HG03060 (cell line): ENCODE measurements at regions not wholly inside any gene's neighbourhood (a gene's known extent, or its start where the extent isn't known, plus 50 kb on each side); places are given as distances from the start of the nearest gene placed in this dataset.

ENCODE experiments used
- ATAC-seq: cut with Tn5 transposase; IDR thresholded peaks from one replicate; pipeline ENCODE4 v1.9.1; 2021; ENCODE audit warnings: low read depth, moderate number of reproducible peaks; ENCODE audit not compliant: unreplicated experiment

DNA sequence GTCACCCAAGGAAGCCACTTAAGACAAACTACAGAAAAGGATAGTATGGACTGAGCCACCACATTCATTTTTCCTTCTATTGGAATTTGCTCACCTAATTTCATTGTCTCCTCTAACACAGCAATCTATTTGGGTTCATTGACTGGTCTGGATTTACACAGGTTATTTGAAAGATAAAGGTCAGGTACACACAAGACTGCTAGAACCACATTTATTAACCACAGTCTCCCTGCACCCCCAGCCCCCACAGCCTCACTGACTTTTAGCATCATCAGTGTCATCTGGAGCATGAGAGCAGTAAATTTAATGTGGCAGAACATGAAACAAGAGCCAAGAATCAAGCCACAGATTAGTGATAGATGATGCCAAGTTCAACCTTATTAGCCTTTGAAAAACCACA lies 226.9 kb upstream of the GYPC start:
- no peak for ATAC-seq

DNA sequence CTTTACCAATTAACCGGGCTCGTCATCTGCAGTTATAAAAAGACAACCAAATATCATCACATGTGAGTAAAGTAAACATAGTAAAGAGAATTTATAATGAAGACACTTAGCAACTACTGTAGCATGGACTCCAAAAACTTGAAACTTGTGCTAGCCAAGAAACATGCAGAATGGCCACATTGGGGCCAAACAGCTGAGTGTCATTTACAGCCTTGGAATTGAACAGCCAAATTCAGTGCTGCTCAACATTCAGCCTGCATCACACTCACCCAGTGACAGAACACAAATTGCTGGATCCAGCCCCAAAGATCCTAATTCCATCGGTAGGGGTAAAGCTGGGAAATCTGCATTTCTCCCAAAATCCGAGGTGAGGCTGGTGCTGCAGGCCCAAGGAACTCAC lies 224.8 kb upstream of the GYPC start:
- no peak for ATAC-seq

DNA sequence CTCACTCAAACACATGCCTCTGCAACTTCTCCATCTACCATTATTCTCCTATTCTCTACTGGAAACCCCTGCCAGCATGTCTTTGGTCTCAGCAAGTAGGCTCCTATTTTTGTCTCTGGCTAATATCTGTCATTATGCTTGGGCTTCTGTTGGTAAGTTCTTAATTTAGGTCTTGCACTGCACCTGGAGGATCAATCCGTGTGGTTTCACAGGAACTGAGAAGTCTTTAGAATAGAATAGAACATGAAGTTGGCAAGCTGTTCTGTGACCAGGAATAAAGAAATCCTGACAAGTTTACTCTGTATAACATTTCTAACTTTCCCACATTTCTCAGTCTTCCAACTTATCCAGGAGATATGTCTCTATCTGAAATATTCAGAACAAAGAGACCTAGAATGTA lies 219.5 kb upstream of the GYPC start:
- ATAC-seq, result no peak

- no peak for ATAC-seq
These were observed 218.9 kb upstream of the GYPC start for GRCh38 chr2:126437016-126437415.

GRCh38 chr2:126444512-126444911 lies 211.4 kb upstream of the GYPC start:
- ATAC-seq, result no peak

DNA sequence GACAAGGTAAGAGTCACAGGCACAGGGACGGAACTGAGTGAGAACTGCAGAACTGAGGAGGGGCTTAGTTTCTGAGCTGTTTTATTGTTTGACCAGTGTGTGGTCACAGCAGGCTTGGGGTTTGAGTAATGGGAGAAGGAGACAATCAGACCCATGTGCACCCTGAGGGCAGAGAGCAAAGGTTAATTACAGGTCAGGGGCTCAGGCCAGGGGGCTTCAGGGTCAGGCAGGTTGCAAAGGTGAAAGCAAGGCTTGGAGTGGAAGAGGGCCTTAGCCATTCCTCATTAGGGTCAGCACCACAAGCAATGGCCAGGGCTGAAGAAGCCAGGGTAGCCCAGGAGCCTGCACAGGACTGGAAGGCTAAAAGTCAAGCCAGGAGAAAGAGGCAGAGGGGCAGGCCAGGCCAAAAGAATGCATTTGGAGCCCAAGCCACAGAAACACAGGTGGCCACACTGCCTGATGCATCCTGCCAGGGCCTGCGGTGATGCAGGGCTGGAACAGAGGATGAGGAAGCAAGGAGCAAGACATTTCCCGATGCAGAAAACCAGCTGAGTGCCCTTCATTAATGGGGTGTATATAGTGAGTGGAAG lies 209.8 kb upstream of the GYPC start:
- no peak for ATAC-seq

- ATAC-seq, result no peak
These were observed 207.3 kb upstream of the GYPC start for GRCh38 chr2:126448611-126449010.

- ATAC-seq, result no peak
These were observed 206.3 kb upstream of the GYPC start for GRCh38 chr2:126449677-126450076.

- no peak for ATAC-seq
These were observed 191.9 kb upstream of the GYPC start for GRCh38 chr2:126463892-126464674.

GRCh38 chr2:126467367-126468054 lies 188.4 kb upstream of the GYPC start:
- ATAC-seq, result peak; percentile 97

GRCh38 chr2:126475031-126475430 lies 180.9 kb upstream of the GYPC start:
- no peak for ATAC-seq

DNA sequence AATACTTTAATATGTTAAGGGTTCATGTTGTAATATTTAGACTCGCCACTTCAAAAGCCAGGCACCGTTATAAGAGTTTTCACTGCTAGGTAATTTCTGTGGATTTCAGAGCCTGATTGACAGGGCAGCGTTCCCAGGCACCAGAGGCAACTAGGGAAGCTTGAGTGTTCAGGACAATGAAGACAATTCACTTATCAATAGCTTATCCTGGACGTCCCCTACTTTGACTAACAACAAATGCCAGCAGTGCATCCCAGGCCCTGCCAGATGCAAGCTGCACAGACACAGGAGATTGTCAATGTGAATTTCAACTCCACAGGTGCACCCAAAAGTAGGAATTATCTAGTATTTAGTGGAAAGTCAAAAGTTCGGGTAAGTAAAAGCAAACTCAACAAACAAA lies 179.3 kb upstream of the GYPC start:
- no peak for ATAC-seq

- ATAC-seq, result no peak
These were observed 175.9 kb upstream of the GYPC start for GRCh38 chr2:126480033-126480432.

DNA sequence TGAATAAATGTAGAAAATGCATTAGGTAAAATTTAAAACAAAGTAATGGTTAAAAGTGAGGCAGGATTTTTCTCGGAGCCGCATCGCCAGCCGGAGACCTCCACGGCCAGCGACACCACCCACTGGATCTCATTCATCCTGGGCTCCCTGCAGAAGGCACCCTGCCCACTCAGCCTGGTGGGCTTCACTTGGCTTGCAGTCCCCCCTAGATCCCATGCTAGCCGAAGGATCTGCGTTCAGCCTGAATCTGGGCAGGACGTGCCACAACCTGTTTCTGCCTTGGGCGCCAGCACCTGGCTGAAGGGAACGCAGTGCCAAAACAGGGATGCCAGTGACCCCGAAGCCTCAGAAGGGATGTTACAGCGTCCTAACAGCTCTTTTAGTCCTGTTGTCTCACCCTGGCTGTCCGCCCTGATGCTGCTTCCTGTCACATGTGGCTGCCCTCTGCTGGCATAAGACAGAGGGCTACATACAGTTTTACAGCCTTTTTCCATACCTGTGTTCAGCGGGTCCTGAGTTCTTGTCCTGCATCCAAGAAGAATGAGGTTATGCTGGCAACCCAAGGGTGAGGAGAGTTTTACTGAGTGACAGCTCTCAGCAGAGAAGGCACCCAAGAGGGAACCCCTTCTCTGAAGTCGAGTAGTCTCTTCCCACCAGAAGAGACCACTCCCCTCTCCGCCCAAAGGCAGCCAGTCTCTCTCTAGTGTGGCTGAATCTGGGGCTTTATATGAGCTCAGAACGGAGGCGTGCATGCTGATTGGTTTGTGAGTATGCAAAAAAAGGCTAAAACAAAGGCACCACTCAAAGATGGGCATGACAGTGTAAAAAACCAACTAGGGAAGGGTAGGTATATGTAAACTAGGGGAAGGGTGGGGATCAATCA lies 173.1 kb upstream of the GYPC start:
- ATAC-seq, result no peak

DNA sequence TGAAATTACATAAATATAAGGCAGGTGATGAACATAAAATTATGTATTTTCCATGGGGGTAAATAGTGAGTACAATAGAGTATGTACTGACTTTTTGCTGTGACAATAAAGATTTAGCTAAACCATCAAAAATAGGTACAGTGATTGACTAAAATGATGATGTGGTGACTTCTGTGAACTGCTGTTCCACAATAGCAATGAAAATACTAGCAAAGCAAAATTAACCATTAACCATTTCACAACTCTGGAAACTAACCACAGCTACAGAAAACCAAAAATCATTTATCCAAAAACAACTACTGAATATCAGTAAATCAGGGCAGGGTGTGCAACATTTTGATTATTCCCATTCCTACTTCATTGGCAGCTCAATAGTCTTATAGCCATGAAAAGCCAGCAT lies 161.4 kb upstream of the GYPC start:
- ATAC-seq, result no peak

GRCh38 chr2:126495189-126495588 lies 160.8 kb upstream of the GYPC start:
- ATAC-seq, result no peak

DNA sequence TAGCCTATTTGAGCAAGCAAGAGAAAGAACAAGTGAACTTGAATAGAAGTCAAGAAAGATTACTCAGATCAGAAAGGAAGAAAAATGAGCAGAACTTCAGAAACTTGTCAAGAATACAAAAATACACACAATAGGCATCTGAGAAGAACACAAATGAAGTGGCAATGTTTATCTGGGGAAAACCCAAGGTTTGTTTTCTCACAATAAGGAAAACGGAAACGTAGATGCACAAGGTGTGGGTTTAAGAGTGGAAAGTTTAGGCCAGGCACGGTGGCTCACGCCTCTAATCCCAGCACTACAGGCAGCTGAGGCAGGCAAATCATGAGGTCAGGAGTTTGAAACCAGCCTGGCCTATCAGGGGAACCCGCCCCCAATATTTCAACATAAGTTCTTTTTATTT lies 159.5 kb upstream of the GYPC start:
- ATAC-seq, result peak; percentile 89

GRCh38 chr2:126503476-126503875 lies 152.5 kb upstream of the GYPC start:
- no peak for ATAC-seq

- ATAC-seq, result no peak
These were observed 151.0 kb upstream of the GYPC start for GRCh38 chr2:126504949-126505348.

DNA sequence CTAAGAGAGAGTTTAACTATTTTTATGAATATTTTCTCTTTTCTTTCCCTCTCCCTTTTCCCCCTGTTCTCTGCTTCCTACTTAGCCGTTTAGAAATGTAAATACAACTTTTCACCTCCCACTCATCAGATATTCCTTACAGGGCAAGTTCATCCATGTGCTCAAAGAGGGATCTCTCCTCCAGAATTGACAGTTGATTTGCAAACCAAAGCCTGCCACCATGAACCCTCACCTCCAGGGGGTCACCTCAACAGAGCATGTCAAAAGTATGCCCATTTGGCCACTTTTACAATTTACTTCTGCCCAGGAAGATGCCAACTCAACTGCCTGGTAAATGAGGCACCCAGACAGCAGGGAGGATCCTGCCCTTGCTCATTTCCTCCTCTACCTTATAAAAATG lies 149.2 kb upstream of the GYPC start:
- no peak for ATAC-seq

GRCh38 chr2:126507425-126507911 lies 148.5 kb upstream of the GYPC start:
- ATAC-seq, result no peak
